ENCODE measurements at regions not wholly inside any gene's neighbourhood (a gene's known extent, or its start where the extent isn't known, plus 50 kb on each side); places are given as distances from the start of the nearest gene placed in this dataset.

GRCh38 chr3:55297706-55298105, 189.4 kb downstream of the WNT5A start:
- no peak for TF ChIP-seq POLR2A (IDR thresholded peaks at IDR 0.05; ENCODE audit: low read length)
- TF ChIP-seq GATA1 (IDR thresholded peaks at IDR 0.05; ENCODE audit: low read depth, low read length) = no peak

Measured in erythroblast (primary cell).